CD4-positive, alpha-beta memory T cell (primary cell): ENCODE measurements at regions not wholly inside any gene's neighbourhood (a gene's known extent, or its start where the extent isn't known, plus 50 kb on each side); places are given as distances from the start of the nearest gene placed in this dataset.

Source experiments
- CTCF ChIA-PET: fragments of 350-600 bp; sonication (Branson Sonifier 250); formaldehyde crosslinking; loops from one replicate; lab custom pipeline; 2021; ENCODE audit warnings: inconsistent platforms; ENCODE audit not compliant: partially characterized antibody; lab: Charles Lee
- POLR2A ChIA-PET: fragments of 350-600 bp; sonication (Branson Sonifier 250); formaldehyde crosslinking; loops from one replicate; lab custom pipeline; 2021; ENCODE audit not compliant: partially characterized antibody; lab: Charles Lee
- DNase-seq, 5 donors: peaks; one replicate each; pipeline versions ENCODE4 v3.0.0 to v3.0.0-alpha.2; 2020 to 2022; ENCODE audit warnings: mixed read lengths in 1 of 5
- H3K27ac ChIP-seq: one replicate; pipeline ENCODE4 v1.7.0; 2013; ENCODE audit warnings: low read depth, low read length
- H3K27me3 ChIP-seq: 2 replicates; pipeline ENCODE4 v1.7.0; 2013; ENCODE audit warnings: mild to moderate bottlenecking, low read length, moderate library complexity; ENCODE audit not compliant: insufficient read depth
- H3K36me3 ChIP-seq: 2 replicates; pipeline ENCODE4 v1.7.0; 2013; ENCODE audit warnings: mild to moderate bottlenecking, low read length, moderate library complexity; ENCODE audit not compliant: insufficient read depth
- H3K4me1 ChIP-seq: 2 replicates; pipeline ENCODE4 v1.7.0; 2013; ENCODE audit warnings: mild to moderate bottlenecking, low read length, moderate library complexity; ENCODE audit not compliant: insufficient read depth
- H3K4me3 ChIP-seq, 2 donors: one replicate each; pipeline ENCODE4 v1.7.0; 2013; ENCODE audit warnings: low read length in 2 of 2, mild to moderate bottlenecking in 1 of 2
- H3K9me3 ChIP-seq, 2 donors: one replicate each; pipeline ENCODE4 v1.7.0; 2013; ENCODE audit warnings: low read length in 2 of 2, control low read depth in 1 of 2; ENCODE audit not compliant: control insufficient read depth in 1 of 2
- H3K27ac Mint-ChIP-seq, 7 donors: one replicate each; pipeline ENCODE4 v1.8.0; 2020 to 2021; ENCODE audit warnings: mixed read lengths in 7 of 7, mild to moderate bottlenecking in 6 of 7, inconsistent platforms in 3 of 7, moderate library complexity in 3 of 7
- H3K27me3 Mint-ChIP-seq, 2 donors: one replicate each; pipeline ENCODE4 v1.8.0; 2020 to 2021; ENCODE audit warnings: mixed read lengths in 2 of 2
- H3K36me3 Mint-ChIP-seq, 2 donors: one replicate each; pipeline ENCODE4 v1.8.0; 2020 to 2021; ENCODE audit warnings: mixed read lengths in 2 of 2, inconsistent platforms in 1 of 2, mild to moderate bottlenecking in 1 of 2
- H3K4me1 Mint-ChIP-seq, 4 donors: one replicate each; pipeline ENCODE4 v1.8.0; 2020 to 2021; ENCODE audit warnings: mixed read lengths in 4 of 4, mild to moderate bottlenecking in 1 of 4
- H3K4me3 Mint-ChIP-seq, 8 donors: one replicate each; pipeline ENCODE4 v1.8.0; 2020 to 2021; ENCODE audit warnings: mixed read lengths in 8 of 8, mild to moderate bottlenecking in 7 of 8, moderate library complexity in 6 of 8, inconsistent platforms in 3 of 8
- H3K9me3 Mint-ChIP-seq, 8 donors: one replicate each; pipeline ENCODE4 v1.8.0; 2020 to 2021; ENCODE audit warnings: mixed read lengths in 8 of 8, mild to moderate bottlenecking in 5 of 8, inconsistent platforms in 3 of 8, moderate library complexity in 1 of 8
- intact Hi-C: fragments of 100-400 bp; cut with micrococcal nuclease; formaldehyde crosslinking; loops from one replicate; pipeline ENCODE4 v1.15.1; 2023

DNA sequence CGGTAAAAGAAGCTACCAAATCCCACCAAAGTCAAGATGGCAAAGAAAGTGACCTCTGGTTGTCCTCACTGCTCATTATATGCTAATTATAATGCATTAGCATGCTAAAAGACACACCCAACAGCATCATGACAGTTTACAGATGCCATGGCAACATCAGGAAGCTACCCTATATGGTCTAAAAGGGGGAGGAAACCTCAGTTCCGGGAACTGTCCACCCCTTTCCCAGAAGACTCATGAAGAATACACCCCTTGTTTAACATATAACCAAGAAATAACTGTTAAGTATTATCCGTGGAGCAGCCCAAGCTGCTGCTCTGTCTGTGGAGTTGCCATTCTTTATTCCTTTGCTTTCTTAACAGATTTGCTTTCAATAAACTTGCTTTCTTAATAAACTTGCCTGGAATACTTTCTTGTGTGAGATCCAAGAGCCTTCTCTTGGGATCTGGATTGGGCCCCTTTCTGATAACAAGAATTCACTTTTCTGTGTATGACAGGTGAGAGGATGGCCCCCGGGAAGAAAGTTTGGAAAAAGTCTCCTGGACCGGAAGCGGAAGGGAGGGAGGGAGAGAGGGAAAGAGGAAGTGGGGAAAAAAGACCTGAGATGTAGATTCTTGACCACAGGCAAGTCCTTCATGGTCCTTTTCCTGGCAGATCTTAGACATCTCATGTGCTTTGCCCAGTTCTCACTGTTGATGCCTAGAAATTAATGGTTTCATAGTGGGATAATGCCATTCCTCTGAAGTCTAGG, 146.7 kb upstream of the ID4 start:
- H3K27me3 Mint-ChIP-seq, result peaks cover 5% of the 10 kb centered on the region in 2 donors
- no peak overlapping the region for H3K27ac ChIP-seq
- no peaks in the 10 kb centered on the region for H3K4me1 Mint-ChIP-seq
- ChIA-PET CTCF (interaction anchor here (0.6 kb wide), 1 partner anchor 139 kb away, joined by 3 read pairs; no protein-coding TSS in a partner anchor), POLR2A (no interaction called here)
- H3K4me3 Mint-ChIP-seq, result no peak overlapping the region
- H3K36me3 ChIP-seq, result no peaks in the 10 kb centered on the region
- intact Hi-C loops, result no loop called here
- no peaks in the 10 kb centered on the region for H3K9me3 ChIP-seq
- no peak overlapping the region for H3K27ac Mint-ChIP-seq
- no peak overlapping the region for H3K4me3 ChIP-seq
- H3K36me3 Mint-ChIP-seq, result no peaks in the 10 kb centered on the region
- H3K4me1 ChIP-seq, result no peaks in the 10 kb centered on the region
- no peak for DNase-seq
- H3K9me3 Mint-ChIP-seq, result peaks cover 2 to 10% (median 7%) of the 10 kb centered on the region in 8 donors
- no peaks in the 10 kb centered on the region for H3K27me3 ChIP-seq

DNA sequence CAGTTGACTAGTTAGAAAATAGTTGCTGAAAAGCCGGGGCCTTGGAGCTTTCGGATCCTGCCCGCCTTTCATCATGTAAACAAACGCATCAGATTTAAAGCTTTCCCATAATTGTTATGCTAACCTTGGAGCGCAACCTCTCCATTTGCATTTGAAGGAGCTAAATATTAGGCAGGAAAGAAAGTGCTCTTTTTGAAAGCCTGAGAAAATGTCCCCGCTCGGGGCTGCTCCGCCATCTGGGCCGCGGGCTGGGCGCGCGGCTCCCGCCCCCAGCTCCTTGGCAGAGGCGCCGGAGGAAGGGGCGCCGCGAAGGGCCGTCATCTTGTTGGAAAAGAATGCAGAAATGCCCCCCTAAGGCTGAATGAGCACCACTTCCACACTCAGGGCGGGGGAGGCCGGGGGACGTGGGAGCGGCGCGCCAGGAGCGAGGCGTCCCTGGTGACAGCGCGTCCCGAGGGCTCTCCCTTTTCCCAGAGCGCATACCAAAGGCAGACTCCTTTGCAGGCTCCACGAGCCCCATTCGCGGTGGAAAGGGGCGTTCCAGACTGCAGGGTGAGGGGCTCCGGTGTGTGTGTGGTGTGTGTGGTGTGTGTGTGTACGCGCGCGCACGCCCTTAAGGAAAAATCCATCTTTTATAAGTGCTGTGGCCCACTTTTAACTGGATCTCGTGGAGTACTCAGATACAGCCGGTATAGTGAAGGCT, 145.6 kb upstream of the ID4 start:
- H3K27ac Mint-ChIP-seq, result no peak overlapping the region
- no peak overlapping the region for H3K4me3 Mint-ChIP-seq

DNA sequence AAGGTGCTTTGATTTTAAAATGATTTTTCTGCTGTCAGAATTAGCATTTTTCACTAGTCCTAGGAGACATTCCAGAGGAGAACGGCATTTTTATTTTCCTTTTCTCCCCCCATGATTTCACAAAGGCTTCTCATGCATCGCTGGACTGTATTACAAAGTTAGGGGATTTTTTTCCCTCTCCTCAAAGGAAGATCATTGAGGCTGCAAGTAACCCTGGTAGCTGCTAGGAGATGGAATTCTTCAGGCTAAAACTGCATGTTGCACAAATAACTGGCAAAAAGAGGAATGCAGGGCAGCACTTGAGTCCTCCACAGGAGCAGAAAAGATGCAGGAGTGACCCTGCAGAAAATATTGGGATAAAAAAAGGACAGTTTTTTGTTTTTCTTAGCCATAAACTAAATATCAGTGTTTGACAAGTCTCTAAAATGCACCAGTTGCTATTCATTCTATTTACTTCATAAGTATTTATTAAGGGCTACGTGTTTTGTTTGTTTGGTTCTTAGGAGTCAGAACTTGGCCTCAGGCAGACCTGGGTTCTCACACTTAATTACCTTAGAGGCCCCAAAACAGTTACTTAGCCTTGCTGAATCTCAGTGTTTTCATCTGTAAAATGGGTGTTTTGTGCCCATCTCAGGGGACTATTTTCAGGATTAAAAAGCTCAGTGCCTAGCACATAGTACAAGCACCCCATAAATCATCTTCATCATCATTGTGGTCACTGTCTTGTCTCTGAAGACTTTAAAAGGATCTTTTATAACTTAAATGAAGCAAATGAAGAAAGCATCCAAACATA, 144.5 kb upstream of the ID4 start:
- H3K27me3 Mint-ChIP-seq, result peaks cover 5% of the 10 kb centered on the region in 2 donors
- no peak overlapping the region for H3K4me3 ChIP-seq
- no peak overlapping the region for H3K27ac ChIP-seq
- no peaks in the 10 kb centered on the region for H3K4me1 Mint-ChIP-seq
- no peaks in the 10 kb centered on the region for H3K36me3 ChIP-seq
- no peaks in the 10 kb centered on the region for H3K4me1 ChIP-seq
- H3K4me3 Mint-ChIP-seq, result no peak overlapping the region
- no peak for DNase-seq
- H3K36me3 Mint-ChIP-seq, result no peaks in the 10 kb centered on the region
- H3K27me3 ChIP-seq, result no peaks in the 10 kb centered on the region
- POLR2A ChIA-PET, result no interaction called here
- H3K9me3 Mint-ChIP-seq, result peaks cover 2 to 7% (median 5%) of the 10 kb centered on the region in 8 donors
- H3K9me3 ChIP-seq, result no peaks in the 10 kb centered on the region
- CTCF ChIA-PET, result no interaction called here
- intact Hi-C loops, result no loop called here
- H3K27ac Mint-ChIP-seq, result no peak overlapping the region

More for the DNA sequence above, 145.6 kb upstream of the ID4 start:
- Mint-ChIP-seq H3K9me3 (peaks cover 0 to 10% (median 7%) of the 10 kb centered on the region in 8 donors), H3K36me3 (no peaks in the 10 kb centered on the region), H3K27me3 (peaks cover 5% of the 10 kb centered on the region in 2 donors), H3K4me1 (no peaks in the 10 kb centered on the region)
- POLR2A ChIA-PET, result no interaction called here
- no peaks in the 10 kb centered on the region for H3K36me3 ChIP-seq
- H3K27me3 ChIP-seq, result no peaks in the 10 kb centered on the region
- CTCF ChIA-PET, result interaction anchor here (0.6 kb wide), 1 partner anchor 137 kb away, joined by 3 read pairs; no protein-coding TSS in a partner anchor
- no peaks in the 10 kb centered on the region for H3K4me1 ChIP-seq
- DNase-seq, result no peak
- no peaks in the 10 kb centered on the region for H3K9me3 ChIP-seq
- H3K27ac ChIP-seq, result no peak overlapping the region
- H3K4me3 ChIP-seq, result no peak overlapping the region
- intact Hi-C loops, result no loop called here

DNA sequence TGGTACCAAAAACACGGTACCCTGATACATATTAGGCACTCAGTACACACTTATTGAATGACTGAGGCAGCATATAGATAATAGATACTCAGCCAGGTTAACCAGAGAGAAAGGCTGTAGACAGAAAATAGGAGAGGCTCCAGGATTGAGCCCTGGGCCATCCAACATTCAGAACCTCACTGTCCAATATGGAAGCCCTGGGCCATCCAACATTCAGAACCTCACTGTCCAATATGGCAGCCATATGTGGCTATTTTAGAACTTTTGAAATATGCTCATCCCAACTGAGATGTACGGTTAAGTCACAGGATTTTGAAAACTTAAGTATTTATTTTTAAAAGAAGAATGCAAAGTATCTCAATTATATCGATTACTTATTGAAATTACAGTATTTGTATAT, 142.5 kb upstream of the ID4 start:
- H3K4me1 Mint-ChIP-seq, result no peaks in the 10 kb centered on the region
- H3K27me3 Mint-ChIP-seq, result peaks cover 5% of the 10 kb centered on the region in 2 donors
- no peaks in the 10 kb centered on the region for H3K36me3 Mint-ChIP-seq
- Histone ChIP-seq H3K36me3 (no peaks in the 10 kb centered on the region), H3K4me1 (no peaks in the 10 kb centered on the region), H3K27ac (no peak overlapping the region), H3K4me3 (no peak overlapping the region), H3K27me3 (no peaks in the 10 kb centered on the region), H3K9me3 (no peaks in the 10 kb centered on the region)
- H3K27ac Mint-ChIP-seq, result no peak overlapping the region
- no peak overlapping the region for H3K4me3 Mint-ChIP-seq
- ChIA-PET CTCF (no interaction called here), POLR2A (no interaction called here)
- intact Hi-C loops, result no loop called here
- H3K9me3 Mint-ChIP-seq, result peaks cover 0 to 12% (median 4%) of the 10 kb centered on the region in 8 donors
- DNase-seq, result no peak

DNA sequence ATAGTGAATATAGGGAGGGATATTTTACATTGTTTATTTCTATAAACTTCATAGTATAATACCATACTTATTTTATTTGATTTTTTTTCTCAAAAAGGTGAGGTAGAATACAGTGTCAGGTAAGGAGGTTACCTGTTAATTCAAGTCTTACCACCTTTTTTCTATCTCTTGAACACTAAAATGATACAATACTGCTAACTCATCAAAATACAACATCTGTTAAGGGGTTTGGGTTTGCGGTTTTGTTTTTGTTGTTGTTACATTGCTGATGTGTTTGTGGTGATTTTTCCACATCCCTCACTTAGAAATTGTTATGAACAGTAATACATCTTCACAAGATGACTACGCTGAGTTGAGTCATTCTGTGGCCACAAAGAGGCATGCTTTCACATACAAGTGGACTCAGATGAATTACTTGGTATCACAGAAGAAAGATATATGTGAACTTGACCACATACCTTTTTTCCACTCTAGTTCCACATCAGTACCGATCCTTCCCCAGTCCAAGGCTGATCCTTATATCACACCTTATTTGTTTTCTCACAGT, 139.4 kb upstream of the ID4 start:
- peaks cover 0 to 12% (median 3%) of the 10 kb centered on the region in 8 donors for H3K9me3 Mint-ChIP-seq
- no peak overlapping the region for H3K4me3 Mint-ChIP-seq
- intact Hi-C loops, result no loop called here
- Histone ChIP-seq H3K27me3 (no peaks in the 10 kb centered on the region), H3K36me3 (no peaks in the 10 kb centered on the region), H3K4me3 (no peak overlapping the region), H3K9me3 (no peaks in the 10 kb centered on the region), H3K4me1 (no peaks in the 10 kb centered on the region), H3K27ac (no peak overlapping the region)
- DNase-seq, result no peak
- no peak overlapping the region for H3K27ac Mint-ChIP-seq
- no peaks in the 10 kb centered on the region for H3K4me1 Mint-ChIP-seq
- peaks cover 0 to 3% of the 10 kb centered on the region in 2 donors for H3K27me3 Mint-ChIP-seq
- H3K36me3 Mint-ChIP-seq, result no peaks in the 10 kb centered on the region
- ChIA-PET POLR2A (no interaction called here), CTCF (no interaction called here)

DNA sequence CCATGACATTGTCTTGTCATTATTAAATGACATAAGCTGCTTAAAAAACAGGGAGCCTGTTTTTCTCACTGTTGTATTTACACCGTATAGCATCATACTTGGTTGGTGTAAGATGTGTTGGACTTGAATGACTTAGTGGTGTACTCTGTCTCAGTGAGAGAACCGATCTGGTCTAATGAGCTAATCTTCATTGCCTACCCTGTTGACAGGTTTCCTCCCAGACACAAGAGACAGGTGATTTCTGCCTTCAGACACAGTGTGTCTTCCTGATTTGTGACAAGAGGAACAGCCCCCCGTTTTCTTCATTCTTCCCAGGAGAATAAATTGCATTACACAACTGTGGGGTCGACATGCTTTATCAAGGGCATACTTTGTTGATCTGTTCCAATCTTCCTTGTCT, 137.2 kb upstream of the ID4 start:
- POLR2A ChIA-PET, result no interaction called here
- Histone ChIP-seq H3K27me3 (no peaks in the 10 kb centered on the region), H3K27ac (no peak overlapping the region), H3K36me3 (no peaks in the 10 kb centered on the region), H3K9me3 (no peaks in the 10 kb centered on the region), H3K4me1 (no peaks in the 10 kb centered on the region), H3K4me3 (no peak overlapping the region)
- Mint-ChIP-seq H3K27me3 (no peaks in the 10 kb centered on the region), H3K4me1 (no peaks in the 10 kb centered on the region), H3K4me3 (no peak overlapping the region), H3K27ac (no peak overlapping the region), H3K36me3 (no peaks in the 10 kb centered on the region), H3K9me3 (peaks cover 0 to 12% (median 4%) of the 10 kb centered on the region in 8 donors)
- no peak for DNase-seq
- intact Hi-C loops, result no loop called here
- CTCF ChIA-PET, result no interaction called here

DNA sequence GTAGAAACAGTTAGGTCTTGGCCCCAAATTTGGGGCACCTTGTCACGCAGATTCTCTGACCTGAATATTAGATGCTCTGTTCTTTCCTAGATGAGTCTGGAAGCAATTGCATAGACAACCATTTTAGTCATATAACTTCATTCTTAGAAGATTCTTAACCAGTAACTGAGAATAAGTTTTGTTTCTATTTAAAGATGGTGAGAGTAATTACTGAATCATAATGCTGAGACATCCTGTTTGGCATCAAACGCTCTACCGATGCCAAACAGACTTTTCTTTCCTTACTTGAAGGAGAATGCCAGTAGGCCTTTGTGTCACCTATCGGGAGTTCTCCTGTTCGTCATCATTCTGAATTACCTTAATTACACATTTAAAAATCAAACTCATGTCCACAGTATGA, 131.6 kb upstream of the ID4 start:
- peaks cover 0 to 5% (median 3%) of the 10 kb centered on the region in 8 donors for H3K9me3 Mint-ChIP-seq
- Histone ChIP-seq H3K9me3 (no peaks in the 10 kb centered on the region), H3K36me3 (no peaks in the 10 kb centered on the region), H3K27ac (no peak overlapping the region), H3K27me3 (no peaks in the 10 kb centered on the region), H3K4me3 (no peak overlapping the region), H3K4me1 (no peaks in the 10 kb centered on the region)
- no peak for DNase-seq
- ChIA-PET CTCF (no interaction called here), POLR2A (no interaction called here)
- no peak overlapping the region for H3K4me3 Mint-ChIP-seq
- no peaks in the 10 kb centered on the region for H3K36me3 Mint-ChIP-seq
- no peaks in the 10 kb centered on the region for H3K27me3 Mint-ChIP-seq
- intact Hi-C loops, result no loop called here
- H3K4me1 Mint-ChIP-seq, result no peaks in the 10 kb centered on the region
- no peak overlapping the region for H3K27ac Mint-ChIP-seq
